Stomach (tissue), 4 donors: ENCODE measurements at regions not wholly inside any gene's neighbourhood (a gene's known extent, or its start where the extent isn't known, plus 50 kb on each side); places are given as distances from the start of the nearest gene placed in this dataset.

Experiments
- CTCF ChIP-seq, 7 experiments: fragments of 450-650 bp in 4 of 7; fragments of 200-600 bp in 3 of 7; sonication (generic) in 3 of 7; IDR thresholded peaks; one replicate each; pipeline ENCODE4 v1.5.1; 2016 to 2019; ENCODE audit warnings: antibody characterized with exemption in 7 of 7, control low read depth in 2 of 7, mild to moderate bottlenecking in 1 of 7
- EP300 ChIP-seq: sonication (generic); formaldehyde crosslinking; IDR thresholded peaks from one replicate; pipeline ENCODE4 v1.6.1; 2017; ENCODE audit warnings: antibody characterized with exemption
- POLR2A ChIP-seq, 4 donors: fragments of 450-650 bp; IDR thresholded peaks; one replicate each; pipeline ENCODE4 v1.6.1; 2016; ENCODE audit warnings: antibody characterized with exemption in 4 of 4, control low read depth in 2 of 4, mild to moderate bottlenecking in 1 of 4, moderate library complexity in 1 of 4
- POLR2AphosphoS5 ChIP-seq, 3 donors: sonication (generic); formaldehyde crosslinking; IDR thresholded peaks; one replicate each; pipeline ENCODE4 v1.6.1; 2016; ENCODE audit warnings: antibody characterized with exemption in 3 of 3

- TF ChIP-seq CTCF (IDR thresholded peaks at IDR 0.05), result no peak
- no peak for TF ChIP-seq POLR2AphosphoS5 (IDR thresholded peaks at IDR 0.05)
- TF ChIP-seq POLR2A (IDR thresholded peaks at IDR 0.05), result no peak
- TF ChIP-seq EP300, result no peak
Observed at GRCh38 chr1:79887059-79887458, 880.5 kb upstream of the ADGRL4 start.
